SK-N-SH (cell line): ENCODE measurements at regions not wholly inside any gene's neighbourhood (a gene's known extent, or its start where the extent isn't known, plus 50 kb on each side); places are given as distances from the start of the nearest gene placed in this dataset.

Experiments
- CTCF ChIA-PET: fragments of 300-600, 350-600 bp; formaldehyde crosslinking; extraction: SDS; loops from one replicate; lab custom pipeline; 2021; lab: Yijun Ruan, JAX
- POLR2A ChIA-PET: fragments of 350-600 bp; sonication (Branson Sonifier 250); formaldehyde crosslinking; extraction: SDS; loops from one replicate; lab custom pipeline; 2020; ENCODE audit warnings: antibody characterized with exemption, inconsistent platforms; lab: Yijun Ruan, JAX
- DNase-seq: peaks from one replicate; pipeline ENCODE4 v3.0.0; 2012
- H2AFZ ChIP-seq: fragments of 200-600 bp; sonication (generic); 2 replicates; pipeline ENCODE4 v1.8.1; 2016; ENCODE audit warnings: antibody characterized with exemption, mild to moderate bottlenecking, low read depth
- H3F3A ChIP-seq: fragments of 200-600 bp; sonication (generic); replicated peaks from 2 replicates; pipeline ENCODE3; 2016; ENCODE audit warnings: antibody characterized with exemption, mild to moderate bottlenecking; ENCODE audit not compliant: insufficient read depth
- H3K27ac ChIP-seq, 2 experiments: fragments of 200-500 bp in 1 of 2; fragments of 200-600 bp in 1 of 2; sonication (Bioruptor generic) in 1 of 2; sonication (generic), shearing (Covaris generic) in 1 of 2; 2 replicates each; pipeline versions ENCODE4 v1.5.1 to v1.6.1; 2014 to 2016; ENCODE audit warnings: low read depth in 2 of 2, inconsistent platforms in 1 of 2, low read length in 1 of 2, mild to moderate bottlenecking in 1 of 2, mixed read lengths in 1 of 2
- H3K27me3 ChIP-seq: fragments of 200-600 bp; sonication (generic), shearing (Covaris generic); 2 replicates; pipeline ENCODE4 v1.6.1; 2016; ENCODE audit warnings: mixed run types; ENCODE audit not compliant: insufficient read depth
- H3K36me3 ChIP-seq, 2 experiments: fragments of 200-500 bp in 1 of 2; fragments of 200-600 bp in 1 of 2; sonication (Bioruptor generic) in 1 of 2; sonication (generic) in 1 of 2; replicated peaks in 1 of 2; 2 replicates each; pipeline versions ENCODE3 to v1.5.1; 2014 to 2016; ENCODE audit warnings: low read length in 1 of 2, mild to moderate bottlenecking in 1 of 2; ENCODE audit not compliant: insufficient read depth in 2 of 2, control insufficient read depth in 1 of 2
- H3K4me1 ChIP-seq, 2 experiments: fragments of 200-500 bp in 1 of 2; fragments of 200-600 bp in 1 of 2; sonication (Bioruptor generic) in 1 of 2; sonication (generic), shearing (Covaris generic) in 1 of 2; 2 replicates each; pipeline versions ENCODE4 v1.5.1 to v1.6.1; 2014 to 2016; ENCODE audit warnings: low read depth in 1 of 2, low read length in 1 of 2, mixed run types in 1 of 2; ENCODE audit not compliant: insufficient read depth in 2 of 2, control insufficient read depth in 1 of 2
- H3K4me2 ChIP-seq: fragments of 200-600 bp; sonication (generic), shearing (Covaris generic); 2 replicates; pipeline ENCODE4 v1.6.1; 2017; ENCODE audit warnings: mixed run types
- H3K4me3 ChIP-seq, 2 experiments: fragments of 200-500 bp in 1 of 2; fragments of 200-600 bp in 1 of 2; sonication (Bioruptor generic) in 1 of 2; sonication (generic), shearing (Covaris generic) in 1 of 2; 2 replicates each; pipeline versions ENCODE4 v1.5.1 to v1.8.1; 2014 to 2016; ENCODE audit warnings: low read depth in 2 of 2, inconsistent platforms in 1 of 2, low read length in 1 of 2, mild to moderate bottlenecking in 1 of 2, mixed read lengths in 1 of 2, moderate library complexity in 1 of 2
- H3K79me2 ChIP-seq: fragments of 200-600 bp; sonication (generic); 2 replicates; pipeline ENCODE4 v1.8.1; 2017; ENCODE audit warnings: mild to moderate bottlenecking; ENCODE audit not compliant: insufficient read depth
- H3K9ac ChIP-seq: fragments of 200-600 bp; sonication (generic); 2 replicates; pipeline ENCODE4 v1.6.1; 2017; ENCODE audit warnings: mixed run types
- H3K9me2 ChIP-seq: fragments of 200-600 bp; sonication (generic); 2 replicates; pipeline ENCODE4 v1.6.1; 2017; ENCODE audit warnings: mixed run types
- H3K9me3 ChIP-seq: fragments of 200-600 bp; sonication (generic); 2 replicates; pipeline ENCODE4 v1.6.1; 2017; ENCODE audit warnings: mixed run types, mild to moderate bottlenecking, moderate library complexity
- H4K20me1 ChIP-seq: fragments of 200-600 bp; sonication (generic); 2 replicates; pipeline ENCODE4 v1.6.1; 2017; ENCODE audit warnings: mild to moderate bottlenecking, mixed run types; ENCODE audit not compliant: insufficient read depth
- CTCF ChIP-seq: fragments of 200-600 bp; sonication (generic); IDR thresholded peaks from 2 replicates; pipeline ENCODE4 v1.6.1; 2017; ENCODE audit warnings: antibody characterized with exemption, mild to moderate bottlenecking, moderate library complexity
- EZH2phosphoT487 ChIP-seq: fragments of 200-600 bp; sonication (generic); IDR thresholded peaks from 2 replicates; pipeline ENCODE4 v1.6.1; 2017; ENCODE audit warnings: low read depth, mixed run types, mild to moderate bottlenecking, antibody characterized with exemption, moderate library complexity, borderline replicate concordance
- GATA2 ChIP-seq: sonication (generic); formaldehyde crosslinking; IDR thresholded peaks from 2 replicates; pipeline ENCODE4 v1.5.0; 2020; ENCODE audit warnings: mild to moderate bottlenecking, missing genetic modification reagents
- IRF3 ChIP-seq: fragments of 150-350 bp; IDR thresholded peaks from 2 replicates; pipeline ENCODE4 v1.6.1; 2016; ENCODE audit warnings: mild to moderate bottlenecking, low read depth, low read length
- JUND ChIP-seq: IDR thresholded peaks from 2 replicates; pipeline ENCODE4 v1.4.0; 2012
- MAX ChIP-seq: IDR thresholded peaks from 2 replicates; pipeline ENCODE4 v1.4.0; 2012; ENCODE audit warnings: low read depth
- NFIC ChIP-seq: IDR thresholded peaks from 2 replicates; pipeline ENCODE4 v1.4.0; 2012; ENCODE audit warnings: borderline replicate concordance
- NRF1 ChIP-seq: IDR thresholded peaks from 2 replicates; pipeline ENCODE4 v1.6.1; 2012; ENCODE audit warnings: low read depth, mild to moderate bottlenecking, low read length
- POLR2AphosphoS5 ChIP-seq: IDR thresholded peaks from 2 replicates; pipeline ENCODE4 v1.6.1; 2012; ENCODE audit warnings: low read depth, low read length
- RCOR1 ChIP-seq: fragments of 150-350 bp; IDR thresholded peaks from 2 replicates; pipeline ENCODE4 v1.6.1; 2017; ENCODE audit warnings: antibody characterized with exemption, low read length
- TEAD4 ChIP-seq: IDR thresholded peaks from 2 replicates; pipeline ENCODE4 v1.4.0; 2012; ENCODE audit warnings: mild to moderate bottlenecking, borderline replicate concordance; ENCODE audit not compliant: insufficient read depth
- USF1 ChIP-seq: IDR thresholded peaks from 2 replicates; pipeline ENCODE4 v1.4.0; 2012; ENCODE audit warnings: low read depth, borderline replicate concordance
- YY1 ChIP-seq: IDR thresholded peaks from 2 replicates; pipeline ENCODE4 v1.4.0; 2012; ENCODE audit warnings: low read depth, mild to moderate bottlenecking
- WGBS: methylation state at CpG from one replicate; pipeline ENCODE4 v1.1.6; 2017; ENCODE audit warnings: low lambda C conversion rate; 5-methylcytosine and 5-hydroxymethylcytosine counted together
- TF ChIP-seq, protein P1 (sequence below): fragments of 150-350 bp; IDR thresholded peaks from 2 replicates; pipeline ENCODE4 v1.6.1; 2017; ENCODE audit warnings: antibody characterized with exemption, low read length, low read depth, borderline replicate concordance
- TF ChIP-seq, protein P2 (sequence below): IDR thresholded peaks from 2 replicates; pipeline ENCODE4 v1.4.0; 2012; ENCODE audit warnings: low read depth, borderline replicate concordance

DNA sequence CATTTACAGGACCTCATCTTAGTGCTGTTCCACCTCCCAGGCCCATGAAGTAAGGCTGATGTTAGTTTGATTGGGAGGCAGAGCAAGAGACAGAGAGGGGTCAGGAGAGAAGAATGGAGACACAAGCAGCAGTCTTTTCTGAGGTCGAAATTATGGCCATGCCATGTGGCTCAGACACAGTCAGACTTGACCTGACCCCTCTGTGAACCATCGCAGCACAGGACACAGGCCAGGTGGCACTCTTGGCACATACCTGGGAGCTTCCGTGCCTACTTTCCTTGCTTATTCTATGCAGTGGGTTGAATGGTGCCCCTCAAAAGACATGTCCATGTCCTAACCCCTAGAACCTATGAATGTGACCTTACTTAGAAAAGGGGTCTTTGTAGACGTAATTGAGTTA lies 254.9 kb downstream of the MAFB start:
- 30% methylated on average over 4 of the region's 4 CpGs for WGBS
- no peak overlapping the region for H2AFZ ChIP-seq

More for the DNA sequence above, 254.9 kb downstream of the MAFB start:
- no peaks in the 10 kb centered on the region for H3K9me3 ChIP-seq
- CTCF ChIA-PET: no interaction called here
- TF ChIP-seq RCOR1 (no peak), YY1 (no peak), TEAD4 (no peak), POLR2AphosphoS5 (no peak), NFIC (no peak), EZH2phosphoT487 (no peak), USF1 (no peak), GATA2 (CRISPR knock-in tag) (no peak), MAX (no peak), JUND (no peak), NRF1 (no peak), CTCF (no peak), IRF3 (no peak)
- TF ChIP-seq, protein P1, sequence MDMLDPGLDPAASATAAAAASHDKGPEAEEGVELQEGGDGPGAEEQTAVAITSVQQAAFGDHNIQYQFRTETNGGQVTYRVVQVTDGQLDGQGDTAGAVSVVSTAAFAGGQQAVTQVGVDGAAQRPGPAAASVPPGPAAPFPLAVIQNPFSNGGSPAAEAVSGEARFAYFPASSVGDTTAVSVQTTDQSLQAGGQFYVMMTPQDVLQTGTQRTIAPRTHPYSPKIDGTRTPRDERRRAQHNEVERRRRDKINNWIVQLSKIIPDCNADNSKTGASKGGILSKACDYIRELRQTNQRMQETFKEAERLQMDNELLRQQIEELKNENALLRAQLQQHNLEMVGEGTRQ: no peak
- TF ChIP-seq, protein P2, sequence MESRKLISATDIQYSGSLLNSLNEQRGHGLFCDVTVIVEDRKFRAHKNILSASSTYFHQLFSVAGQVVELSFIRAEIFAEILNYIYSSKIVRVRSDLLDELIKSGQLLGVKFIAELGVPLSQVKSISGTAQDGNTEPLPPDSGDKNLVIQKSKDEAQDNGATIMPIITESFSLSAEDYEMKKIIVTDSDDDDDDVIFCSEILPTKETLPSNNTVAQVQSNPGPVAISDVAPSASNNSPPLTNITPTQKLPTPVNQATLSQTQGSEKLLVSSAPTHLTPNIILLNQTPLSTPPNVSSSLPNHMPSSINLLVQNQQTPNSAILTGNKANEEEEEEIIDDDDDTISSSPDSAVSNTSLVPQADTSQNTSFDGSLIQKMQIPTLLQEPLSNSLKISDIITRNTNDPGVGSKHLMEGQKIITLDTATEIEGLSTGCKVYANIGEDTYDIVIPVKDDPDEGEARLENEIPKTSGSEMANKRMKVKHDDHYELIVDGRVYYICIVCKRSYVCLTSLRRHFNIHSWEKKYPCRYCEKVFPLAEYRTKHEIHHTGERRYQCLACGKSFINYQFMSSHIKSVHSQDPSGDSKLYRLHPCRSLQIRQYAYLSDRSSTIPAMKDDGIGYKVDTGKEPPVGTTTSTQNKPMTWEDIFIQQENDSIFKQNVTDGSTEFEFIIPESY: no peak
- TF ChIP-seq, all 33 proteins: peak for 0
- no peaks in the 10 kb centered on the region for H3K9me2 ChIP-seq
- POLR2A ChIA-PET: no interaction called here
- H3K4me2 ChIP-seq: no peak overlapping the region
- no peaks in the 10 kb centered on the region; a peak in 1 of 4 replicates for H3K4me1 ChIP-seq
- H3K79me2 ChIP-seq: no peaks in the 10 kb centered on the region
- H3K27ac ChIP-seq: no peak overlapping the region
- H4K20me1 ChIP-seq: no peaks in the 10 kb centered on the region
- H3K4me3 ChIP-seq: no peak overlapping the region
- no peaks in the 10 kb centered on the region for H3K27me3 ChIP-seq
- DNase-seq: no peak
- H3K36me3 ChIP-seq: no peaks in the 10 kb centered on the region
- H3F3A ChIP-seq: no peaks in the 10 kb centered on the region
- H3K9ac ChIP-seq: no peak overlapping the region
